ENCODE measurements at regions not wholly inside any gene's neighbourhood (a gene's known extent, or its start where the extent isn't known, plus 50 kb on each side); places are given as distances from the start of the nearest gene placed in this dataset.

- no peak for TF ChIP-seq CTCF (IDR thresholded peaks at IDR 0.05; ENCODE audit: insufficient read depth, low read depth, low read length)
- TF ChIP-seq EZH2 (IDR thresholded peaks at IDR 0.05; ENCODE audit: insufficient read depth, low read length): no peak
Observed at GRCh38 chr6:141594874-141595273, 537.9 kb upstream of the GJE1 start.
